ENCODE measurements at regions not wholly inside any gene's neighbourhood (a gene's known extent, or its start where the extent isn't known, plus 50 kb on each side); places are given as distances from the start of the nearest gene placed in this dataset.
A peak's percentile ranks its signal among the peaks of the same experiment; 100 is the strongest.

DNA sequence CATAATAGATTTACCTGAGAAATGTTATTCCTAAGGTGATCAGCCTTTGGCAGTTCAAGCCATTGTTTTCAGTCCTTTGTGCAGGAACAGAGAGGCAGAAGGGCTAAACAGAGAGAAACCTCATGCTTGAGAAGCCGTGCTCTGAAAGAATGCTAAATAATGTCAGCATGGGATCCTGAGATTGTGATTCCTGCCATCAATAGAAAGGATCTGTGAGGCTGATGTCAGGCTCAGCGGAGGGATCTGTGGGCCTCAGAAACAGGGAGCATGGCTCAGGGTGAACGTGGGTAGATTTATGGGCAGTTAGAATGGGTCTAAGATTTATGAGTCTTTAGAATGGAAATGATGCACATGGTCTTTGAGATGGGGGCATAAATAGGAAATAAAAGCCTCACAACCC, 439.2 kb upstream of the IGFBP3 start:
- in situ Hi-C loops (cut with HindIII; ENCODE audit: low pct_unique_long_range_greater_than_20kb, low sequenced_read_pairs) = no loop called here
- DNase-seq (ENCODE audit: low read depth in 1 of 2, low spot score in 1 of 2) = no peak
- no peak for TF ChIP-seq JUND (IDR thresholded peaks at IDR 0.05; ENCODE audit: low read depth)

DNA sequence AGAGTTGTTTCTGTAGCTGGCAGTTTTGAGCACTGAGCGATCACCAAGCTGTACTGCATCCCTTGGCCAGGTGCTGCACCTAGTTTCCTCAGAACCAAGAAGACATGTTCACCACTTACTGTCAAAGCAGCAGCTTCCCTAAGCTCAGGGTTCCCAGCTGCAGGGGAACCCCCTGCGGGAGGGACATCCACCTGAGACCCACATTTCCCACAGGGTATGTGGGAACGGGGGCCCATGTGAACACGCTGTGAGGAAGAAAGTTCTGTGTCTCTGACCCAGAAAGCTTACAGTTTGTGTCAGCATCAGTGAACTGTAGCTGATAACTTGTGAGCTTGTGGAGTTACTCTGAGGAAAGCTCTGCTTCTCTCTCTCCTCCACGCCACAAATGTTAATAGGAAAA, 436.8 kb upstream of the IGFBP3 start:
- in situ Hi-C loops (cut with HindIII; ENCODE audit: low pct_unique_long_range_greater_than_20kb, low sequenced_read_pairs) = no loop called here
- TF ChIP-seq JUND (IDR thresholded peaks at IDR 0.05; ENCODE audit: low read depth) = no peak
- no peak for DNase-seq (ENCODE audit: low read depth in 1 of 2, low spot score in 1 of 2)

DNA sequence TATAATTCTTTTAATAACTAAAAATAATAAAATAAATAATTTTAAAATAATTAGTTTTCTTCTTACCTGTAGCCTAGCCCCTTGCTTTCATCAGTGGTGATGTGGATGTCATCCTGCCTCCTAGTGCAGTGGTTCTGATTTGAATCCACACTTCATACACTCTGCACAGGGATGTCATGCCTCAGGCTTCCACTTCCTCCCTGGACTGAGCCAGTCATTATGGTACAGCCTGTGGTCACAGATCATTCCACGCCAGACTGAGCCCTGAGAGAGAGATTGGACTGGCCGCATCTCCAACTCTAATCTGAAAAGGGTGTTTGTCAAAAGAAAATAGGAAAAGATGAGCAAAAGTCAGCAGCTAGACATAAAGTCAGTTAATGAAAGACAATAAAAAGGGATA, 436.2 kb upstream of the IGFBP3 start:
- no peak for DNase-seq (ENCODE audit: low read depth in 1 of 2, low spot score in 1 of 2)
- TF ChIP-seq JUND (IDR thresholded peaks at IDR 0.05; ENCODE audit: low read depth) = no peak
- in situ Hi-C loops (cut with HindIII; ENCODE audit: low pct_unique_long_range_greater_than_20kb, low sequenced_read_pairs) = no loop called here

DNA sequence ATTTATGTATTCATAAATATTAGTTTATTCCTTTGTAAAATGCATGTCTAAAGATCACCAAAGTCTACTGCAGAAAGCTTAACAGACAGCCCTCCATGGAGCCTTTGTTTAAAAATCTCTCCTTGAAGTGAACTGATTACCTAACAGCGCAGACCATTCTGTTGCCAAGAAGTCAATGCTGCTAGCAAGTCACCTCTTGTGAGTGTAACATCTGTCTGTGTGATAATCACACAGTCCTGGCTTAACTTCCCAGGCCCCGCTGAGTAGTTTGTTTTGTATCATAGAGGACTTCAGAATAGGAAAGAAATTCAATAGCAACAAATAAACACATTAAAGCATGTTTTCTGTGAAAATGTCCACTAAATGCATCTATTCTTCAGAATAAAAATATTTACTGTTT, 435.3 kb upstream of the IGFBP3 start:
- no peak for DNase-seq (ENCODE audit: low read depth in 1 of 2, low spot score in 1 of 2)
- in situ Hi-C loops (cut with HindIII; ENCODE audit: low pct_unique_long_range_greater_than_20kb, low sequenced_read_pairs) = no loop called here
- TF ChIP-seq JUND (IDR thresholded peaks at IDR 0.05; ENCODE audit: low read depth) = no peak

DNA sequence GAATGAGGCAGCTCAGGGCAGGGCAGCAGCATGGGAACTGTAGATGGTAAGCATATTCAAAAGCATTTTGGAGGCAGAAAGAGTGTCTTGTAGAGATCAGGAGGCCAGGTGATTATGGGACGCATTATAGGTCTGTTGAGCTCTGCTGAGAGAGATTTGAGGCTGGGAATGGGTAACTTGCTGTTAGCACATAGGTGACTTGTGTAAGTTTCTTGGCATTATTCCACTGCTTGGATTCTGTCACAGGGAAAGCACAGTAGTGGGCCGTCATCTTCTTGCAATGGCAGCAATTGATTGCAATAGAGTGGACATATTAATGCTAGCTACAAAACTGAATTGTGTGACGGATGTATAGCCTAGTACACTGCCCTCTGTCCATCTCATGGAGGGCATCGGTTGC, 434.3 kb upstream of the IGFBP3 start:
- no peak for TF ChIP-seq JUND (IDR thresholded peaks at IDR 0.05; ENCODE audit: low read depth)
- in situ Hi-C loops (cut with HindIII; ENCODE audit: low pct_unique_long_range_greater_than_20kb, low sequenced_read_pairs) = no loop called here
- no peak for DNase-seq (ENCODE audit: low read depth in 1 of 2, low spot score in 1 of 2)

DNA sequence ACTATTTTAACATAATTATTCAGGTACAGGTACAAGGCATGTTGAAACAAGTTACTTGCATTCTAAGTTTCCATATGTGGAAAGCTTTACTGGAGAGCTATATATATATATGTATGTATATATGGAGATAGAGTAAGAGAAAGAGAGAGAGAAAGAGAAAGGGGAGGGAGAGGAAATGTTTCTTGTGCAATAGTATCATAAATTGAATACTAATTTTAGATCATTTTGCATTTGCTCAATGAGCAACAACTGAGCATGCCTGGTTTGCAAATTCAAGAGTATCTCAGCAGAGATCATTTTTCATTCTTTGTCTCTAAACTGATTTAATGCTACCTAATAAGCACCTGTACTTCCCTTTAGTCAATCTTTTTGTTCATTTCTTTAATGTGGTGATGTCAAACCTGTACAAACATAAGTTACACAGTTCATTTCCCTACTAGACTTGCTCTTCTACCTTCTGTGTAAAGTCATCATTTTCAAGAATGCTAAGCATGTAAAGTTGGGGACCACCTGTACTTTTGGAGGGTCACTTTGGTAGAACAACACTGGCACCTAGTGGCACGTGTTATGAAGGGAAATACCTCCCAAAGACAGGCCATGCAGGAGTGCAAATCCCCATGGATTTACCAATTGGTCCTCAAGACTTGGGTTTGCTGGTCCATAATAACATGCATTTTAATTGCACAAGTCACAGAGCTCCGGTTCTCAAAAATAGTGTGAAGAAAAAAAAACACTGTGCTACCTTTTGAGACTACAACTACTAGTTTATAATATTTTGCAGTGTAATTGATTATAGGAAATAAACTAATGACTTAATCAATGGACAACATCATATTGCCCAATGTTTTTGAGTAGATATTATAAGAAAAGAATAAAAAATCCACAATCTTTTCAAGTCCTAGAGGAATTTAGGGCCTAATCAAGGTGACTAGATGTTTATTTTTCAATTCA, 431.2 kb upstream of the IGFBP3 start:
- peak; percentile 61 to 81 for DNase-seq (ENCODE audit: low read depth in 1 of 2, low spot score in 1 of 2)
- no peak for TF ChIP-seq JUND (IDR thresholded peaks at IDR 0.05; ENCODE audit: low read depth)
- in situ Hi-C loops (cut with HindIII; ENCODE audit: low pct_unique_long_range_greater_than_20kb, low sequenced_read_pairs) = no loop called here

DNA sequence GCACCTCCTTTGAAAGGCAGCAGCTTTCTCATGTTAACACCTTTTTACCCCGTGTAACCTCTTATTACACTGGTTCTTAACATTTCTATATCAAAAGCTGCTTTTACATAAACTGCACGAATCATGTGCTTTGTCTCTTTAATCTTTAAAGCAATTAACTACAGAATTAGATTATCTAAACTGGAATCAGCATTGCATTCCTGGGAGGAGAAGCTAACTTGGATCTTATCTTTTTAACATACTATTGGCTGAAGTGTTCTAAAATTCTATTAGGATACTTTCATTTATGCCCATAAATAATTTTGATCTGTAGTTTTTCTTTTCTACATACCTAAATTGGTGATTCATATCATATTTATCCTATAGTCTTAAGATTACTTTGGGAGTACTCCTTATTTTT, 428.4 kb upstream of the IGFBP3 start:
- in situ Hi-C loops (cut with HindIII; ENCODE audit: low pct_unique_long_range_greater_than_20kb, low sequenced_read_pairs) = no loop called here

DNA sequence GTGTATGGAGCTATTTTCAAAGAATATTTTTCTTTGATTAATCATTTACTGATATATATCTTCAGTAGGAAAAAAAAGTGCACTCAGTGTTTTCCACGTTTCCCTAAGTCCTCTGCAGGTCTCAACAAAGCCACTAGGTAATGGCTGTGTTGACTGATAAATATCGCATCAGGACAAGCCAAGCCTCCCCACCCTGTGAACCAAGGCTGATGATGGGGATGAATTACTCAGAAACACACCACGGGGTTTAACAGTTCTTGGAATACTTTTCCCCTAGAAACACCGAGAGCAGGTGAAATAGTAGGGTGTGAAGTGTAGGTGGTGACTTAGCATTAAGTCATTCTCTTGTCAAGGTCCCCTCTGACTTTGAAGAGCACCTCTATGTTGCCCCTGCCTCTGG, 423.5 kb upstream of the IGFBP3 start:
- in situ Hi-C loops (cut with HindIII; ENCODE audit: low pct_unique_long_range_greater_than_20kb, low sequenced_read_pairs) = no loop called here
- DNase-seq (ENCODE audit: low read depth in 1 of 2, low spot score in 1 of 2) = no peak
- no peak for TF ChIP-seq JUND (IDR thresholded peaks at IDR 0.05; ENCODE audit: low read depth)

More for the DNA sequence above, 428.4 kb upstream of the IGFBP3 start:
- TF ChIP-seq JUND (IDR thresholded peaks at IDR 0.05; ENCODE audit: low read depth) = no peak
- DNase-seq (ENCODE audit: low read depth in 1 of 2, low spot score in 1 of 2) = no peak

DNA sequence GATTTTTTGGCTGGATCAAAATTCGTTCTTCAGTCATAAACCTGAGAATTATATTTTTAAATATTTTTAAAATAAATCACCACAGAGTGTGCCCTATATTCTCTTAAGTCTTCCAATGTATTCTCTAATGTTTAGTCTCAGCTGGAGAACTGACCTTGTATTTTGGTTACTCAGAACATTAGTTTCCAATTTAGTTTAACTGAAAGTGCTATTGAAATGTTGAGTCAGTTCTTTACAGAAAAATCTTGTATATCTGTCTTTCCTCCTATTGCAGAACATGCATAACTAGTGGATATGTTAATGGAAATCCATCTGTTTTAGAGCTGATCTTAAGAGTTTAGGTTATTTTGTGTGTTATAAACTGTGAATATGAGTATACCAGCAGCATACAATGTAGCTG, 422.7 kb upstream of the IGFBP3 start:
- DNase-seq (ENCODE audit: low read depth in 1 of 2, low spot score in 1 of 2) = no peak
- in situ Hi-C loops (cut with HindIII; ENCODE audit: low pct_unique_long_range_greater_than_20kb, low sequenced_read_pairs) = no loop called here
- no peak for TF ChIP-seq JUND (IDR thresholded peaks at IDR 0.05; ENCODE audit: low read depth)

DNA sequence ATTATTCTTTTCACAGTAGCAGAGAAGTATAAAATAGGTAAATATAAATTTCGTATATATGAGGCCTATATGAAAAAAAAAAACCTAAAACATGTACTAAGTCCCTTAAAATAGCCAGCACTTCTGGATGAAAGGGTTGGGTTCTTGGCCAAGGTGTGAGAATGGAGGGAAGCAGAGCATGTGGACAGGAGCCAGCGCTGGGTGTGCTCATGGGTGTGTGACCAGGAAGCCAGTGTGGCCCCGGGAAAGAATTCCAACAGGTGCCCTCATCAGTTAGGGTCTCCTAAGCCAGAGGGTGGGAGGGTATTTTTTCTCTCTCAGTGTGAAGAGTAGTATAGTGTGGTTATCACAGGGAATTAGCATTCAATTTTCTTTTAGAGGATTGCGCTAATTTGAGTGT, 401.9 kb upstream of the IGFBP3 start:
- no peak for TF ChIP-seq JUND (IDR thresholded peaks at IDR 0.05; ENCODE audit: low read depth)
- in situ Hi-C loops (cut with HindIII; ENCODE audit: low pct_unique_long_range_greater_than_20kb, low sequenced_read_pairs) = no loop called here
- no peak for DNase-seq (ENCODE audit: low read depth in 1 of 2, low spot score in 1 of 2)

DNA sequence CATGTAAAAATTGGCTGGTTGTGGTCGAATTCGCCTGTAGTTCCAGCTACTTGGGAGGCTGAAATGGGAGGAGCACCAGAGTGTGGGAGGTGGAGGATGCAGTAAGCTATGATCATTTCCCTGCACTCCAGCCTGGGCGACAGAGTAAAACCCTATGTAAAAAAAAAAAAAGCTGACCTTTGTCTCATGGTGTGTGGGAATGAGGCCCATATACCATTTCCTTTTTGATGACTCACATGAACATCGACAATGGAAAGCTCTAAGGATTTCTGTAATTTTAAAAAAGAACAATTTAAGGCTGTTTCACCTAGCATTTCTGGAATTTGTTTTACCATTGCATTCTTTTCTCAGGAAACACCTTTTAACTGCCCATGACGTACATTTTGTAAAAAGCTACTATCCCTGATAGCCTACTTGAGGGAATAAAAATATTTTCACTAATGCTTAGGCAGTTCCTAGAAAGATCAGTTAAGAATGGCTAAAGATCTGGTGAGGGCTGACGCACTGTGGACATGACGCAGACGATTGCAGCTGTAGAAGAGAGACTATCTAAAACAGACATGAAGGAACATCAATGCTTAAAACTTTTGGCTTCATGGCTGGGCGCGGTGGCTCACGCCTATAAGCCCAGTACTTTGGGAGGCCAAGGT, 400.6 kb upstream of the IGFBP3 start:
- in situ Hi-C loops (cut with HindIII; ENCODE audit: low pct_unique_long_range_greater_than_20kb, low sequenced_read_pairs) = no loop called here
- DNase-seq (ENCODE audit: low read depth in 1 of 2, low spot score in 1 of 2) = no peak
- no peak for TF ChIP-seq JUND (IDR thresholded peaks at IDR 0.05; ENCODE audit: low read depth)

DNA sequence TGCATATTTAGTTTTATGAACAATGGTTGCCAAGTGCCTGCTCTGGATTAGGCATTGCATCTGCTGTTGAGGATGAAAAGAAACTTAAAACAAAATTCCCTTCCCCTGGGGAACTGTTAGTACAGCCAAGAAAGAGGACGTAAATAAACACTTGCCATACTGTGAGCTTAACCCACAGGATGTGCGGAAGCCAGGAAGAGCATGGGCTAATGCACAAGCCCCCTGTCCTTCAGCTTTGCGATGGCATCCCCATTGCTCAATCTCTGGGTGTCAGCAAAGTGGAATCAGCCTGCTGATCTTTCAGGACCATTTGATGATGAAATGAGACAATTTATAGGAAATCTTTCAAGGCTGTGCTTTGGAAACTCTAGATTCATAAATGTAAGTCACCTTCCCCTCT, 399.9 kb upstream of the IGFBP3 start:
- DNase-seq (ENCODE audit: low read depth in 1 of 2, low spot score in 1 of 2) = no peak
- in situ Hi-C loops (cut with HindIII; ENCODE audit: low pct_unique_long_range_greater_than_20kb, low sequenced_read_pairs) = no loop called here
- no peak for TF ChIP-seq JUND (IDR thresholded peaks at IDR 0.05; ENCODE audit: low read depth)

DNA sequence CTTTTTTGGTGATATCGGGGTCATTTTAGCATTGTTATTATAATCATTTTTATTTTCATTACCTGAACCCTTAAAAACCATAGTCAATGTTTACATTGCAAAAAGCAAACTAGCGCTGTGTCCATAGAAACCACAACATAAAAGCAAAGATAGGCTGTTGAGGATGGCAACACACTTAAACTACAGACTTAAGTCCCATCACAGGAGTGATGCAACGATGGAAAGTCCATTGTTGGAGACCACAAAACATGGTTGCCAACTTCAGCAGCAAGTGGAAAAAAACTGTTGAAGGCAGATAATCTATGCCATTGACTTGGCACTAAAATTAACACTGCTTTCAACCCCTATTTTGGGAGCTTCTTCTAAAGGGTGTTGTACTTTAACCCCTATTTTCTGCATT, 398.8 kb upstream of the IGFBP3 start:
- DNase-seq (ENCODE audit: low read depth in 1 of 2, low spot score in 1 of 2) = no peak
- in situ Hi-C loops (cut with HindIII; ENCODE audit: low pct_unique_long_range_greater_than_20kb, low sequenced_read_pairs) = no loop called here
- TF ChIP-seq JUND (IDR thresholded peaks at IDR 0.05; ENCODE audit: low read depth) = no peak
